SK-N-MC (cell line): ENCODE measurements at regions not wholly inside any gene's neighbourhood (a gene's known extent, or its start where the extent isn't known, plus 50 kb on each side); places are given as distances from the start of the nearest gene placed in this dataset.
"Not testable (repeated sequence)": the region's sequence is repeated elsewhere in the genome, so short reads cannot be mapped to it uniquely, and the experiment has no call there.

Experiments used
- DNase-seq: peaks from one replicate; pipeline ENCODE4 v3.0.0-alpha.2; 2011; ENCODE audit warnings: low read depth, low spot score
- H3K27ac ChIP-seq: fragments of 200-600 bp; sonication (generic); 2 replicates; pipeline ENCODE4 v1.5.1; 2016; ENCODE audit warnings: mixed run types
- H3K36me3 ChIP-seq: fragments of 200-600 bp; sonication (generic); 2 replicates; pipeline ENCODE4 v1.6.1; 2017; ENCODE audit warnings: antibody characterized with exemption, low read length, mixed read lengths; ENCODE audit not compliant: insufficient read depth
- H3K4me3 ChIP-seq: fragments of 200-600 bp; sonication (generic); 2 replicates; pipeline ENCODE4 v1.5.1; 2016
- H3K9ac ChIP-seq: fragments of 200-600 bp; sonication (generic); 2 replicates; pipeline ENCODE4 v1.8.0; 2017; ENCODE audit warnings: mixed run types, mixed read lengths; ENCODE audit not compliant: insufficient read length
- H3K9me3 ChIP-seq: fragments of 200-600 bp; sonication (generic); 2 replicates; pipeline ENCODE4 v1.6.1; 2017; ENCODE audit warnings: low read depth, mild to moderate bottlenecking, antibody characterized with exemption, low read length, moderate library complexity, mixed read lengths
- EZH2 ChIP-seq: fragments of 200-600 bp; sonication (generic); IDR thresholded peaks from one replicate; pipeline ENCODE4 v1.6.1; 2017; ENCODE audit warnings: antibody characterized with exemption
- FOXP2 ChIP-seq: optimal IDR thresholded peaks from 2 replicates; pipeline ENCODE3; 2011; ENCODE audit warnings: mild to moderate bottlenecking, moderate library complexity; ENCODE audit not compliant: insufficient read depth; ENCODE audit errors: extremely low read length, control extremely low read depth
- POLR2AphosphoS5 ChIP-seq: IDR thresholded peaks from 2 replicates; pipeline ENCODE4 v1.6.1; 2012; ENCODE audit warnings: mild to moderate bottlenecking, low read depth, low read length, borderline replicate concordance

DNA sequence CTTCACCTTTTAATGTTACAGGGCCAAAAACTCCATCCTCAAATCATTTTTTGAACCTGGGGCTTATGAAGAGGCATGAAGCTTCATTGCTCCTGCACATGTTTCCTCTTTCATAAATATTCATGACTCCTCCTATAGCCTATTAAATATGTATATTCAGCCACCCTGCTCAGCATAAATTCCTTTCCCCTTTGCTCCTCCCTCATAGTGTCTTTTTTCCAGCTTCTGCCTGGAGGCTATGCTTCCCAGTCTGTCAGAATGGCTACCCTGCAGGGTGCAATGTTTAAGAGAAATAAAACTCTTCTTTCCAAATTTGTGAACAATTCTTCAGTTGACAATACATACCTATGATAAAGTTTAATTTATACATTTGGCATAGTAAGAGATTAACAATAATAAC lies 1082.9 kb upstream of the CDH18 start:
- H3K9ac ChIP-seq, result peak overlapping the region; percentile 16
- H3K36me3 ChIP-seq, result no peaks in the 10 kb centered on the region
- H3K9me3 ChIP-seq, result no peaks in the 10 kb centered on the region
- peak overlapping the region; percentile 90 for H3K27ac ChIP-seq
- DNase-seq, result peak; percentile 93
- H3K4me3 ChIP-seq, result peak overlapping the region; percentile 47
- no peak for TF ChIP-seq EZH2

DNA sequence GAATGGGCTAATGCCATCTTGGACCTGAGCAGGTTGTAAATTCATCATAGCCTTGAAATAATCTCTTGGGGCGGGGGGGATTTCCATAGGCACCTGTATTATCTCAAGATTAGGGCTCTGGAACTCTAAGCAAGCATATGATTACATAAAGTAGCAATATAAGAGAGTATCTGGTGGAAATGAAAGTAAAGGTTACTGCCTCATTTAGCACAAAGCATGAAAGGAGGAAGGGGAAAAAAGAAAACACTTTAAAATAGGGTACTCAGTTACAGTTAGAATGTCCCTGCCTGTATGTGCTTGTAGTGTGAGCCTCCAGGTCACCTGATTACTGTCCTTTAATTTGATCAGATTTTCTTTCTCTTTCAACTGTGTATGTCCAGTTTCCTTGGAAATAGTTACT lies 1079.7 kb upstream of the CDH18 start:
- no peak for DNase-seq
- Histone ChIP-seq H3K9me3 (no peaks in the 10 kb centered on the region), H3K4me3 (no peak overlapping the region), H3K36me3 (no peaks in the 10 kb centered on the region), H3K27ac (no peak overlapping the region), H3K9ac (no peak overlapping the region)
- no peak for TF ChIP-seq EZH2
- TF ChIP-seq FOXP2, result no peak
- no peak for TF ChIP-seq POLR2AphosphoS5

DNA sequence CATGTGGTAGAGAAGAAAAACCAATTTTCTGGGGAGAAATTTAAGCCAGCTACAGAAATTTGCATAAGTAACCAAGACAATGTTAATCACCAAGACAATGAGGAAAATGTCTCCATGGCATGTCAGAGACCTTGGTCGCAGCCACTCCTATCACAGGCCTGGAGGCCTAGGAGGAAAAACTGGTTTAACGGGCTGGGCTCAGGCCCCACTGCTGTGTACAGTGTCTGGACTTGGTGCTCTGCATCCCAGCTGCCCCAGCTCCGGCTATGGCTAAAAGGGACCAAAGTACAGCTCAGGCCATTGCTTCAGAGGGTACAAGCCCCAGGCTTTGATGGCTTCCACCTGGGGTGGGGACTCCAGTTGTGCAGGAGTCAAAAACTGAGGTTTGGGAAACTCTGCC lies 1075.1 kb upstream of the CDH18 start:
- Histone ChIP-seq H3K27ac (no peak overlapping the region), H3K9me3 (no peaks in the 10 kb centered on the region), H3K9ac (no peak overlapping the region), H3K36me3 (no peaks in the 10 kb centered on the region), H3K4me3 (no peak overlapping the region)
- TF ChIP-seq FOXP2 (no peak), EZH2 (no peak), POLR2AphosphoS5 (no peak)
- DNase-seq, result no peak

DNA sequence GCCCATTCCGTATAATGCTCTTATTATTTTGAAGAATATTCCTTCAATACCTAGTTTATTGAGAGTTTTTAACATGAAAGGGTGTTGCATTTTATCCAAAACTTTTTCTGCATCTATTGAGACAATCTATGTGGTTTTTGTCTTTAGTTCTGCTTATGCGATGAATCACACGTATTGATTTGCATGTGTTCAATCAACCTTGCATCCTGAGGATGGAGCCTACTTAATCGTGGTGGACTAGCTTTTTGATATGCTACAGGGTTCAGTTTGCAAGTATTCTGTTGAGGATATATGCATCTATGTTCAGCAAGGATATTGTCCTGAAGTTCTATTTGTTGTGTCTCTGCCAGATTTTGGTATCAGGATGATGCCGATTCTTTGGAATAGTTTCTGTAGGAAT lies 1070.3 kb upstream of the CDH18 start:
- TF ChIP-seq POLR2AphosphoS5 (no peak), FOXP2 (no peak), EZH2 (no peak)
- Histone ChIP-seq H3K4me3 (no peak overlapping the region), H3K36me3 (no peaks in the 10 kb centered on the region), H3K9ac (no peak overlapping the region), H3K9me3 (no peaks in the 10 kb centered on the region), H3K27ac (no peak overlapping the region)
- DNase-seq, result no peak

DNA sequence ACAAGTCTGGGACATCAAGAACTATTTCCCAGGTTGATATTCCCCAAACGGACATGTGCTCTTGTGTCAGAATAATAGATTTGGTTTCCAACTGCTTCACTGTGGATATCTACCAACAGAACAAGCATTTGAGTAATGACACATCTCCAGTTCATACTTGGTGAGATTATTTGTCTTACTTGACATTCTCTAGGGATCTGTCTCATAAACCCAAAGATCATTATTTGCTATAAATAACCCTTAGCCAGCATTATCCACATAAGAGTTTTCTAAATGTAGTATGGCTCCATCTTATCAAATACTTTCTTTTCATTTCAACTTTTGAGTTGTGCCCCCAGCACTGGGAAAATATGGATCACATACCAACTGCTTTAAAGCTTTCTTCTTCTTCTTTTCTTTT lies 1063.9 kb upstream of the CDH18 start:
- no peak for TF ChIP-seq EZH2
- TF ChIP-seq POLR2AphosphoS5, result no peak
- TF ChIP-seq FOXP2, result no peak
- no peaks in the 10 kb centered on the region for H3K9me3 ChIP-seq
- H3K36me3 ChIP-seq, result no peaks in the 10 kb centered on the region
- no peak overlapping the region for H3K4me3 ChIP-seq
- DNase-seq, result no peak
- no peak overlapping the region for H3K27ac ChIP-seq
- H3K9ac ChIP-seq, result no peak overlapping the region

DNA sequence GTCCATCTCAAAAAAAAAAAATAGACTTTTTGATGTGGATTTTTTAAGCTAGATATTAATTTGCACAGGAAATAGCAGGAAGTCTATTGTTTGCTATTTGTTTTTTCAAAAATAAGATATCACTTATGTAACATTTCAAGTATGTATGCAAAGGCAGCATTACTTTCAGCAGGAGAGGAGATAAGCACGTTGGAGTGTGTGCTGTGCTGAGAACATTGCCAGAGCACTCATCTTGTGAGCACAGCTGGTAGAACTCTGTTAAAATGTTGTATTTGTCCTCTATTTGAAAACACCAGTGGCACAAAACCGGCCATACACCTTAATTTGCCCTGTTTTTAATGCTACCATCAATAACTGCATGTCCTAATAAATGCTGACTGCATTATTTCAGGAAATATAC lies 1061.9 kb upstream of the CDH18 start:
- Histone ChIP-seq H3K9me3 (no peaks in the 10 kb centered on the region), H3K36me3 (no peaks in the 10 kb centered on the region), H3K27ac (no peak overlapping the region), H3K9ac (no peak overlapping the region), H3K4me3 (no peak overlapping the region)
- no peak for TF ChIP-seq POLR2AphosphoS5
- no peak for TF ChIP-seq EZH2
- no peak for TF ChIP-seq FOXP2
- DNase-seq, result no peak

DNA sequence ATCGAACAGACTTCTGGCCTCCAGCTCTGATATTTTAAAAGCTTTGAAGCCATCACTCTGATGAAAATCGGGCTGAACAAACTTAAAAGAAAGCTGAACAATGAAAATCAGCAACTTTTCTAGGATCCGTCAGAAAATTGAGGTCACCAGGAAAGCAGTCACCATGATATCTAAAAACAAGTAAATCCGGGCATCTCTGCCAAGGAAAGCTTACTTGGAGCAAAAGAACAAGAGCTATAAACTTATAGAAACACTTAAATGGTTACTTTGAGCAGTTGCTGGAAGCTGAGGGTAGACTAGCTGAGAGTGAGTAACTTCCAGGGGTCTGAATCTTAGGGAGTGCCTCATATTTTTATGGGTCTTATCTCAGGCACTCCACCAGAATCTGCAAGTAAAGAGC lies 1043.0 kb upstream of the CDH18 start:
- no peak overlapping the region for H3K4me3 ChIP-seq
- DNase-seq, result no peak
- no peak overlapping the region for H3K27ac ChIP-seq
- no peak overlapping the region for H3K9ac ChIP-seq
- TF ChIP-seq EZH2, result no peak
- no peak for TF ChIP-seq POLR2AphosphoS5
- TF ChIP-seq FOXP2, result no peak
- H3K36me3 ChIP-seq, result no peaks in the 10 kb centered on the region
- H3K9me3 ChIP-seq, result no peaks in the 10 kb centered on the region

DNA sequence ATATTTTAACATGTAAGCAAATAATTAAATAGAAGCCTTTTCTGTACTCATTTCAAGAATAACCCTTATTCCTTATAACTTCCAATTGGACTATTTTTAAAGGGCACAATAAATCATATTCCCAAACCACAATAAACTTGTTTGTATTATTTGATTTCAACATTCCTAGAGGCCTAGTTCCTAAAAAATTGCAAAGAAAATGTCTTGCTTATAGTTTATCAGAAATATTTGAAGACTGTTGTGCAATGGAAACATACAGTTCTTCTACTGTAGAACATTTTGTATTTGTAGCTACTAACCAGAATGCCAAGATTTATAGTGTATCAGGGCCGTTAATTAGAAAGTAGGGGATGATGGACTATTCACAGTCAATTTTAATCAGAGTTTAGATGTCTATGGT lies 1037.0 kb upstream of the CDH18 start:
- TF ChIP-seq EZH2 (no peak), POLR2AphosphoS5 (no peak), FOXP2 (no peak)
- Histone ChIP-seq H3K9ac (no peak overlapping the region), H3K27ac (no peak overlapping the region), H3K36me3 (no peaks in the 10 kb centered on the region), H3K9me3 (no peaks in the 10 kb centered on the region), H3K4me3 (no peak overlapping the region)
- no peak for DNase-seq

DNA sequence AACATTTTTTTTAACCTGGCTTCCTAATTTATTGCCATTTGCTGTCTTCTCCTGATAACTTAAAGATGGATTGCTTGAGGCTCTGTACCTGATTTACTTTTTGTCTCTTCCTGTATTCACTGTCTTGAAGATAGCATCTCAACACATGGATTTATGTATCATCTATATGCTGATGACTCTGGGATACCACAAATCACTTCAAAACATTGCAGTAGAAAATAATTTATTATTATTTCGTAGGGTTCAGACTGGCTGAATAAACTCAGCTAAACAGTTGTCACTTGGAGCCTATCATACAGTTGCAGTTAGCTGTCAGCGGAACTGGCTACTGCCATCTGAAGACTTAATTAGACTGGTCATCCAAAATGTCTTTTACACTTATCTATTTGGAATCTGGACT lies 1025.2 kb upstream of the CDH18 start:
- Histone ChIP-seq H3K27ac (no peak overlapping the region), H3K9ac (no peak overlapping the region), H3K36me3 (no peaks in the 10 kb centered on the region), H3K4me3 (no peak overlapping the region), H3K9me3 (no peaks in the 10 kb centered on the region)
- no peak for TF ChIP-seq FOXP2
- TF ChIP-seq POLR2AphosphoS5, result no peak
- no peak for TF ChIP-seq EZH2
- no peak for DNase-seq

DNA sequence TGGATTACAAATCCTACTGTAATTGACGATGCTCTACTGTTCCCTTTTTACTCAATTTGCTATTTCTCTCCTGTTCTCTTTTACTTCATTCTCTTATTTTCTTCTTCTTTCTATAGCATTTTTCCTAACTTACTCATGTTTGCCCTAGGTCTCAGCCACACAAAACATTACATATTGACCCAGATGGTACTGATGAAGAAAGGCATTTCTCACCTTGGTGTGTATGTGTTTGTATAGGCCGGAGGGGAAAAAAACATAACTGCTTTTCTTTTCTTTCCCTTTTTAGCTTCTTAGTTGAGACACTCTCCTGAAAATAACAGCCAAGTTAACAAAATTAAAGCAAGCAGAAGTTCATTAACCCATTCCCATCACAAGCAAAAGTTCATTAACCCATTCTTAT lies 1019.8 kb upstream of the CDH18 start:
- DNase-seq, result no peak
- TF ChIP-seq EZH2, result no peak
- TF ChIP-seq FOXP2, result no peak
- TF ChIP-seq POLR2AphosphoS5, result no peak
- no peak overlapping the region for H3K4me3 ChIP-seq
- H3K9me3 ChIP-seq, result no peaks in the 10 kb centered on the region
- no peaks in the 10 kb centered on the region for H3K36me3 ChIP-seq
- H3K9ac ChIP-seq, result no peak overlapping the region
- H3K27ac ChIP-seq, result no peak overlapping the region

DNA sequence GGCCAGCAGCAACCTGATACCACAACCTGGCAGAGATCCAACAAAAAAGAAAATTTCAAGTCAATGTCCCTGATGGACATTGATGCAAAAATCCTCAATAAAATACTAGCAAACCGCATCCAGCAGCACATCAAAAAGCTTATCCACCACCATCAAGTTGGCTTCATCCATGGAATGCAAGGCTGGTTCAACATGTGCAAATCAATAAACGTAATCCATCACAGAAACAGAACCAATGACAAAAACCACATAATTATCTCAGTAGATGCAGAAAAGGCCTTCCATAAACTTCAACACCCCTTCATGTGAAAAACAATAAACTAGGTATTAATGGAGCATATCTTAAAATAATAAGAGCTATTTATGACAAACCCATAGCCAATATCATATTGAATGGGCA lies 1000.9 kb upstream of the CDH18 start:
- H3K9ac ChIP-seq, H3K36me3 ChIP-seq, DNase-seq, H3K9me3 ChIP-seq, H3K4me3 ChIP-seq, H3K27ac ChIP-seq: not testable (repeated sequence)
